ENCODE measurements at regions not wholly inside any gene's neighbourhood (a gene's known extent, or its start where the extent isn't known, plus 50 kb on each side); places are given as distances from the start of the nearest gene placed in this dataset.

DNA sequence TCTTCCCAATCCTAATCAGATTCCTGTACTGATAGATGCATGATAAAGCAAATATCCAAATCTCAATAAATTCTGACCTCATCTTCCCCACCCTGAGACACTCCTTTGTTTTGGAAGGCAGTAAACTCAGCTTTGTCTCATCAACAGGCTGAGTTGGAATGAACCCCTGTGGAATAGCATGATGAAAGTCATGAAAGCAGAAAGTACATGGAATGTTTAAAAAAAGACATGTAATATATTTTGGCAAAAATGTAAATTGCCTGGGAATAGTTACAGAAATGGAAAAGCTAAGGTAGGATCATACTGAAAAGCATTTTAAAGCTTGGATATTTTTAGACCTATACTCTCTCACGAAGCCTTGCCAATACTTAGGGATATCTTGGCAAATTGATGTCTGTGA lies 468.7 kb upstream of the CDH7 start:
- TF ChIP-seq, protein P1, sequence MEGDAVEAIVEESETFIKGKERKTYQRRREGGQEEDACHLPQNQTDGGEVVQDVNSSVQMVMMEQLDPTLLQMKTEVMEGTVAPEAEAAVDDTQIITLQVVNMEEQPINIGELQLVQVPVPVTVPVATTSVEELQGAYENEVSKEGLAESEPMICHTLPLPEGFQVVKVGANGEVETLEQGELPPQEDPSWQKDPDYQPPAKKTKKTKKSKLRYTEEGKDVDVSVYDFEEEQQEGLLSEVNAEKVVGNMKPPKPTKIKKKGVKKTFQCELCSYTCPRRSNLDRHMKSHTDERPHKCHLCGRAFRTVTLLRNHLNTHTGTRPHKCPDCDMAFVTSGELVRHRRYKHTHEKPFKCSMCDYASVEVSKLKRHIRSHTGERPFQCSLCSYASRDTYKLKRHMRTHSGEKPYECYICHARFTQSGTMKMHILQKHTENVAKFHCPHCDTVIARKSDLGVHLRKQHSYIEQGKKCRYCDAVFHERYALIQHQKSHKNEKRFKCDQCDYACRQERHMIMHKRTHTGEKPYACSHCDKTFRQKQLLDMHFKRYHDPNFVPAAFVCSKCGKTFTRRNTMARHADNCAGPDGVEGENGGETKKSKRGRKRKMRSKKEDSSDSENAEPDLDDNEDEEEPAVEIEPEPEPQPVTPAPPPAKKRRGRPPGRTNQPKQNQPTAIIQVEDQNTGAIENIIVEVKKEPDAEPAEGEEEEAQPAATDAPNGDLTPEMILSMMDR (IDR thresholded peaks at IDR 0.05; ENCODE audit: borderline replicate concordance, extremely low read depth, low read length, poor library complexity, severe bottlenecking): no peak
- no peak for TF ChIP-seq EZH2 (IDR thresholded peaks at IDR 0.05; ENCODE audit: borderline replicate concordance, low read depth, low read length, severe bottlenecking)

Measured in DND-41 (cell line).